ENCODE measurements at regions not wholly inside any gene's neighbourhood (a gene's known extent, or its start where the extent isn't known, plus 50 kb on each side); places are given as distances from the start of the nearest gene placed in this dataset.

- peaks cover 6% of the 10 kb centered on the region for H3K4me1 Mint-ChIP-seq (ENCODE audit: low read depth, unreplicated experiment)
- H3K9me3 Mint-ChIP-seq (ENCODE audit: unreplicated experiment) = no peaks in the 10 kb centered on the region
- Histone ChIP-seq H2AFZ (ENCODE audit: low read depth, low read length) (no peak overlapping the region), H4K20me1 (ENCODE audit: insufficient read depth, low read length) (no peaks in the 10 kb centered on the region), H3K79me2 (ENCODE audit: insufficient read depth, low read length) (no peaks in the 10 kb centered on the region), H3K9ac (ENCODE audit: low read length) (no peak overlapping the region), H3K4me2 (ENCODE audit: low read length) (no peak overlapping the region), H3K27me3 (ENCODE audit: insufficient read depth, low read length) (no peaks in the 10 kb centered on the region), H3K4me3 (ENCODE audit: insufficient read depth, low read depth, low read length) (no peak overlapping the region), H3K9me3 (ENCODE audit: insufficient read depth, low read depth, low read length) (peaks cover 4% of the 10 kb centered on the region), H3K4me1 (ENCODE audit: insufficient read depth, low read length) (no peaks in the 10 kb centered on the region), H3K27ac (ENCODE audit: low read depth, low read length) (no peak overlapping the region), H3K36me3 (ENCODE audit: insufficient read depth, low read length) (no peaks in the 10 kb centered on the region)
- H3K4me3 Mint-ChIP-seq (ENCODE audit: unreplicated experiment) = no peak overlapping the region
- H3K27me3 Mint-ChIP-seq (ENCODE audit: low read depth, unreplicated experiment) = no peaks in the 10 kb centered on the region
- TF ChIP-seq CTCF (IDR thresholded peaks at IDR 0.05; ENCODE audit: insufficient read depth, low read depth, low read length) (no peak), EZH2 (IDR thresholded peaks at IDR 0.05; ENCODE audit: insufficient read depth, low read length) (no peak)
- no peaks in the 10 kb centered on the region for H3K36me3 Mint-ChIP-seq (ENCODE audit: low read depth, unreplicated experiment)
- DNase-seq (ENCODE audit: low read depth) = no peak
- FAIRE-seq = no peak
- no peak overlapping the region for H3K27ac Mint-ChIP-seq (ENCODE audit: unreplicated experiment)
Measured at GRCh38 chr4:59063015-59063720, 1953.0 kb upstream of the IGFBP7 start.

GRCh38 chr4:59068722-59069418 lies 1958.7 kb upstream of the IGFBP7 start:
- no peaks in the 10 kb centered on the region for H3K4me1 ChIP-seq (ENCODE audit: insufficient read depth, low read length)
- no peak overlapping the region for H3K27ac ChIP-seq (ENCODE audit: low read depth, low read length)
- no peak overlapping the region for H2AFZ ChIP-seq (ENCODE audit: low read depth, low read length)
- no peaks in the 10 kb centered on the region for H3K36me3 ChIP-seq (ENCODE audit: insufficient read depth, low read length)
- FAIRE-seq = no peak
- peaks cover 4% of the 10 kb centered on the region for H3K9me3 ChIP-seq (ENCODE audit: insufficient read depth, low read depth, low read length)
- H3K4me3 ChIP-seq (ENCODE audit: insufficient read depth, low read depth, low read length) = no peak overlapping the region
- H3K27me3 Mint-ChIP-seq (ENCODE audit: low read depth, unreplicated experiment) = no peaks in the 10 kb centered on the region
- H3K4me1 Mint-ChIP-seq (ENCODE audit: low read depth, unreplicated experiment) = no peaks in the 10 kb centered on the region
- H3K9me3 Mint-ChIP-seq (ENCODE audit: unreplicated experiment) = no peaks in the 10 kb centered on the region
- no peak for DNase-seq (ENCODE audit: low read depth)
- H3K36me3 Mint-ChIP-seq (ENCODE audit: low read depth, unreplicated experiment) = no peaks in the 10 kb centered on the region
- H3K4me3 Mint-ChIP-seq (ENCODE audit: unreplicated experiment) = no peak overlapping the region
- TF ChIP-seq EZH2 (IDR thresholded peaks at IDR 0.05; ENCODE audit: insufficient read depth, low read length) = no peak
- no peak for TF ChIP-seq CTCF (IDR thresholded peaks at IDR 0.05; ENCODE audit: insufficient read depth, low read depth, low read length)
- no peaks in the 10 kb centered on the region for H3K27me3 ChIP-seq (ENCODE audit: insufficient read depth, low read length)
- no peaks in the 10 kb centered on the region for H3K79me2 ChIP-seq (ENCODE audit: insufficient read depth, low read length)
- H3K4me2 ChIP-seq (ENCODE audit: low read length) = no peak overlapping the region
- H4K20me1 ChIP-seq (ENCODE audit: insufficient read depth, low read length) = no peaks in the 10 kb centered on the region
- H3K27ac Mint-ChIP-seq (ENCODE audit: unreplicated experiment) = no peak overlapping the region
- H3K9ac ChIP-seq (ENCODE audit: low read length) = no peak overlapping the region

GRCh38 chr4:59086410-59086809 lies 1976.2 kb upstream of the IGFBP7 start:
- Mint-ChIP-seq H3K27me3 (ENCODE audit: low read depth, unreplicated experiment) (no peaks in the 10 kb centered on the region), H3K9me3 (ENCODE audit: unreplicated experiment) (no peaks in the 10 kb centered on the region), H3K4me3 (ENCODE audit: unreplicated experiment) (no peak overlapping the region), H3K4me1 (ENCODE audit: low read depth, unreplicated experiment) (no peaks in the 10 kb centered on the region), H3K36me3 (ENCODE audit: low read depth, unreplicated experiment) (no peaks in the 10 kb centered on the region), H3K27ac (ENCODE audit: unreplicated experiment) (no peak overlapping the region)
- Histone ChIP-seq H3K4me3 (ENCODE audit: insufficient read depth, low read depth, low read length) (no peak overlapping the region), H3K36me3 (ENCODE audit: insufficient read depth, low read length) (no peaks in the 10 kb centered on the region), H3K4me1 (ENCODE audit: insufficient read depth, low read length) (no peaks in the 10 kb centered on the region), H3K4me2 (ENCODE audit: low read length) (no peak overlapping the region), H2AFZ (ENCODE audit: low read depth, low read length) (no peak overlapping the region), H3K27ac (ENCODE audit: low read depth, low read length) (no peak overlapping the region), H3K79me2 (ENCODE audit: insufficient read depth, low read length) (no peaks in the 10 kb centered on the region), H3K27me3 (ENCODE audit: insufficient read depth, low read length) (no peaks in the 10 kb centered on the region), H3K9me3 (ENCODE audit: insufficient read depth, low read depth, low read length) (no peaks in the 10 kb centered on the region), H4K20me1 (ENCODE audit: insufficient read depth, low read length) (no peaks in the 10 kb centered on the region), H3K9ac (ENCODE audit: low read length) (no peak overlapping the region)
- TF ChIP-seq CTCF (IDR thresholded peaks at IDR 0.05; ENCODE audit: insufficient read depth, low read depth, low read length) = no peak
- TF ChIP-seq EZH2 (IDR thresholded peaks at IDR 0.05; ENCODE audit: insufficient read depth, low read length) = no peak
- no peak for FAIRE-seq
- DNase-seq (ENCODE audit: low read depth) = no peak

Measured in astrocyte (in vitro differentiated cells and primary cell).